ENCODE measurements at regions not wholly inside any gene's neighbourhood (a gene's known extent, or its start where the extent isn't known, plus 50 kb on each side); places are given as distances from the start of the nearest gene placed in this dataset.
"Not testable (repeated sequence)": the region's sequence is repeated elsewhere in the genome, so short reads cannot be mapped to it uniquely, and the experiment has no call there.

DNA sequence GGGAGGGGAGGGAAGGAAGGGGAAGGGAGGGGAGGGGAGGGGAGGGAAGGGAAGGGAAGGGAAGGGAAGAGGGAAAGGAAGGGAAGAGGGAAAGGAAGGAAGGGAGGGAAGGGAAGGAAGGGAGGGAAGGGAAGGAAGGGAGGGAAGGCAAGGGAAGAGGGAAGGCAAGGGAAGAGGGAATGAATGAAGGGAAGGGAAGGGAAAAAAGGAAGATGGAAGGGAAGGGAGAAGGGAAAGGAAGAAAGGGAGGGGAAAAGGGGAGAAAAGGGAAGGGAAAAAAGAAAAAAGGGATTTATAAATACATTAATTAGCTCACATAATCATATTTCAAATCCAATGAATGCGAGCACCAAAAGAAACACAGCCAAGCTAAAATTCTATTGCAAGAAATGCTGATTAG lies 202.9 kb upstream of the LRRTM4 start:
- DNase-seq (ENCODE audit: low read depth) = no peak

DNA sequence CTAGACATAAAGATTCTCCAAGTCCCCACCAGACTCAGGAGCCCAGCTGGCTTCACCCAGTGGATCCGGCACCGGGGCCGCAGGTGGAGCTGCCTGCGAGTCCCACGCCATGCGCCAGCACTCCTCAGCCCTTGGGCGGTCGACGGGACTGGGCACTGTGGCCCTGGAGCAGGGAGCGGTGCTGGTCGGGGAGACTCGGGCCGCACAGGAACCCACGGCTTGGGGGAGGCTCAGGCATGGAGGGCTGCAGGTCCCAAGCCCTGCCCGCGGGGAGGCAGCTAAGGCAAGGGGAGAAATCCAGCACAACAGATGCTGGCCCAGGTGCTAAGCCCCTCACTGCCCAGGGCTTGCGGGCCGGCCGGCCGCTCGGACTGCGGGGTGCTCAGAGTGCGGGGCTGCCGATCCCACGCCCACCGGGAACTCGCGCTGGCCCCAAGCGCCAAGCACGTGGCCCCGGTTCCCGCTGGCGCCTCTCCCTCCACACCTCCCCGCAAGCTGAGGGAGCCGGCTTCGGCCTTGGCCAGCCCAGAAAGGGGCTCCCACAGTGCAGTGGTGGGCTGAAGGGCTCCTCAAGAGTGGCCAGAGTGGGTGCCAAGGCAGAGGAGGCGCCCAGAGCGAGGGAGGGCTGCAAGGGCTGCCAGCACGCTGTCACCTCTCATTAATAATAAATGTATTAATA lies 212.6 kb upstream of the LRRTM4 start:
- DNase-seq (ENCODE audit: low read depth) = not testable (repeated sequence)

DNA sequence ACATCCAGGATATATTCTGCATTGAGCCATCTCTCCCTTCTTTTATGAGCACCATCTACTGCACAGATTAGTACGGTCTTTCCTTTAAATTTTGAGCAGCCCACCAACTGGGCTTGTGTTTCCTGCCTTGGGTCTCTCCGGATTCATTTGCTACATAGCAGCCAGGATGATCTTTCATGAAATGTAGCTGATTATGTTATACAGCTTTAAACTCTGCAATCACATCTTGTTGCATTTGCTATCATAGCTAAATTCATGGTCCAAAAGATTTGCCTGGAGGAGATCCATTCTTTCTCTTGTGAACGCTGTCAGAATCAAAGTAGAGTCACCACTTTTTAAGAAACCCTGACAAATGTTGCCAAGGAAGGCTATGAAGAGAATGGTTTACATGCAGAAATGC lies 215.1 kb upstream of the LRRTM4 start:
- no peak for DNase-seq (ENCODE audit: low read depth)

- no peak for DNase-seq (ENCODE audit: low read depth)
These were observed 224.6 kb upstream of the LRRTM4 start for GRCh38 chr2:77746780-77747179.

GRCh38 chr2:77753710-77754345 lies 231.7 kb upstream of the LRRTM4 start:
- not testable (repeated sequence) for DNase-seq (ENCODE audit: low read depth)

GRCh38 chr2:77767388-77768076 lies 245.4 kb upstream of the LRRTM4 start:
- DNase-seq (ENCODE audit: low read depth) = no peak

DNA sequence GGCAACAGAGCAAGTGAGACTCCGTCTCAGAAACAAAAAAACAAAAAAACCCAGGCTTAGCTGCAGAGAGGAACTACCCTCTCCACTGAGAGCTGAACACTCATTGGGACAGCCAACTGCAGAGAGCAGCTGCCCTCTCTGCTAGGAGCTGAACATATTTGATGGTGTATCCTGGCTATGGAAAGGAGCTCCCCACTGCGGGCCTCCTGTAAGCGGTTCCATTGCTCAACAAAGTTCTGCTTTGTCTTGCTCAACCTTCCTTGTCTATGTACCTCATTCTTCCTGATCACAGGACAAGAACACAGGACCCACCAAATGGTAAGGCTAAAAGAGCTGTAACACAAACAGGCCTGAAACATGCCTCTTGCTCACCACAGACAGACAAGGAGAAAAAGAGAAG lies 246.3 kb upstream of the LRRTM4 start:
- no peak for DNase-seq (ENCODE audit: low read depth)

- DNase-seq (ENCODE audit: low read depth) = no peak
These were observed 256.7 kb upstream of the LRRTM4 start for GRCh38 chr2:77778917-77779316.

DNA sequence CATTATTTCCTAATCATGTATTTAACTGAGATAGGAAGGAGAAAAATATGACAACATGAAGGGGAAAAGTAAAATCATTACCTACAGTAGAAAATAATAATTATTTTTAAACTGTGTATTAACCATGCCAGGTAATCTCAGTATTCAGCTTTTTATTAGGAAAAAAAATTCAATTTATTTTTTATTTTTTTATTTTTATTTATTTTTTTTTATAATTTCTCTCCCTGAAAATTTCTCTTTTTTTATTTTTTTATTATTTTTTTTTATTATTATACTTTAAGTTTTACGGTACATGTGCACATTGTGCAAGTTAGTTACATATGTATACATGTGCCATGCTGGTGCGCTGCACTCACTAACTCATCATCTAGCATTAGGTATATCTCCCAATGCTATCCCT lies 271.3 kb upstream of the LRRTM4 start:
- DNase-seq (ENCODE audit: low read depth) = not testable (repeated sequence)

DNA sequence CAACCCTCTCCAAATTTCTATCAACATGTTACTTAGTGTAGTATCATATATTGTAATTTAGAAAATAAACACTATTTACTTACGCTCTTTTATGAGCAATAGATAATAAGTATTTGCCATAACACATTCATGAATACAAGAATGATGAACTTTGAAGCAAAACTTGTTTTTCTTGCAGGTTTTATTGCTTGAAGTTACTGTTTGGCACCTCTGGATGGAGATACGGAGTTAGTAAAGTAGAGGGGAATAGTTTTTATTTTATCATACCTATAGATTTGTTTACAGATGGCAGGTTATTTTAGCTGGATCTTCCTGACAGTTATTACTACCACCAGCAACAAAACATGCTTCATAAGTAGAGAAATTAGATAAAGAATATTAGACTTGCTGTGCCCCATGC lies 274.2 kb upstream of the LRRTM4 start:
- no peak for DNase-seq (ENCODE audit: low read depth)

DNA sequence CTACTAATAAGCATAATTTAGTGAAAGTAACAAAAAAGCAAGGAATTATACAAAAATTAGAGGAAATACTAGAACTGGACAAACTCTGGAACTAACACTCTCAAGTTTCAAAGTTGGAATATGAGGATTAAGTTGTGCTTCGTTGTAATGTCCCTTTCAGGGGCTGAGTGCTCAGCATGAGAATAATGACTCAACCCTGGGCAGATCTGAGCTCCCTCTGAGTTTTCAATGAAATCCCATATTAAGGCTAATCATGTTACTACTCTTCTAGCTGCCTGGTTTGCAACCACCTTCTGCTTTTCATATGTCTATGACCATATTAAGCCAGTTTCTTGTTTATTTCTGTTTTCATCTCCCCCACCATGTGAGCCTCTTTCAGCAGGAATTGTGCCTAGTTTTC lies 274.9 kb upstream of the LRRTM4 start:
- DNase-seq (ENCODE audit: low read depth) = no peak

DNA sequence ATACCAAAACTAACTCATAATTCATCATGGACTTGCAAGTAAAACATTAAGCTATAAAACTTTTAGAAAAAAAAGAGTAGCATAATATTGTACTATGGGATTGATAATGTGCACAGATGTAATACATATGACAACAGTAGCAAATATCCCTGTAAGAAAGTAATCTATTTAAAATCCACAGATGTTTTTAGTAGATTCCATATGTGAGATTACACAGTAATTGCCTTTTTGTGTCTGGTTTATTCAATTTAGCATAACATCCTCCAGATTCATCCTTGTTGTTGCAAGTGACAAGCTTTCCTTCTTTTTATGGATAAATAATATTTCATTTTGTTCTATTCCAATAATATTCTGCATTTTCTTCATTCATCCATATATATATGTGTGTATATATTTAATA lies 278.2 kb upstream of the LRRTM4 start:
- no peak for DNase-seq (ENCODE audit: low read depth)

DNA sequence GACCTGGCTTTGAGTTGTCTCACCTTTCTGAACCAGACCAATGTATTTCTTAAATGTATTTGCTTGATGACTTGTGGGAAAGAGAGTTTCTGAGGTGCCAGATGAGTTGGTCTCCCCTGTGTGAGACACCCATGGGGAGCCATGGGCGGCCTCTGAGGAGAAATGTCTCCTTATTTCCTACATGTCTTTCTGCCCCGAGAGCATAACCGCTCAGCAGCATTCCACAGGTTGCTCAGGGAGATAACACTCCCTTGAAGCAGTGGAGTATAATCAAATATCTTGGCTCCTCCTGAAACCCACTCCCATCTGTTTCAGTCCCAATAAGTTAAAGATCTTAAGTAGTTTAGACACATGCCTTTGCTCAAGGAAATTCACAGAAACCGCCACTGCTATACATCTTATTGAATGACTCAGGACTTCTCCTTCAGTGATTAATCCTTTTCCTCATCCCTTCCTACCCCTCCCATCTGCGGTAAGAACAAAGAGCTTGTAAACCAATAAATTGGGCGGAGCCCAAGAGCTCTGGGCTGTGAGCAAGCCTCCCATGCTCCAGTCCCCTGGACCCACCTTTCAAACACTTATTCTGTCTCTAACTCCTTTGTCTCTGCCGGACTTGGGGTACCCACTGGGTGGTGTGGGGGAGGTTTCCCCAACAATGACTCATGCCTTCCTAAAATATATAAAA lies 285.5 kb upstream of the LRRTM4 start:
- DNase-seq (ENCODE audit: low read depth) = no peak

GRCh38 chr2:77808599-77808998 lies 286.4 kb upstream of the LRRTM4 start:
- DNase-seq (ENCODE audit: low read depth) = no peak

DNA sequence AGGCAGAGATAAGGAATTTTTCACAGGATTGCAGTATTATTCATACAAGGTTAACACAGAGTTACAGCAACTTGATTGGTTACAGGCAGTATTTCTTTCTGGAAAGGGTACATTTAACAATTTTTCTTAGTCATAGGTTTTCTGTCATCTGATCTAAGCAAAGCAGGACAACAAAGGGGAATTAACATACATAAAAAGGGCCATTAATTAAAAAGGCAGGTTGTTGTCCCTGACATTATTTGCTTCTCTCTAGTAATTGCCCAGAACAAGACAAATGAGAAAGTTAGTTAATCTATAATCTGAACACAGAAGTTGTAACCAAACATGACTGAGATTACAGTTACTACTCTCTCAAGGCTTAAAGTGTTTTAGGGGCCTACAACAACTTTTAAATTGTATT lies 291.4 kb upstream of the LRRTM4 start:
- DNase-seq (ENCODE audit: low read depth) = no peak

DNA sequence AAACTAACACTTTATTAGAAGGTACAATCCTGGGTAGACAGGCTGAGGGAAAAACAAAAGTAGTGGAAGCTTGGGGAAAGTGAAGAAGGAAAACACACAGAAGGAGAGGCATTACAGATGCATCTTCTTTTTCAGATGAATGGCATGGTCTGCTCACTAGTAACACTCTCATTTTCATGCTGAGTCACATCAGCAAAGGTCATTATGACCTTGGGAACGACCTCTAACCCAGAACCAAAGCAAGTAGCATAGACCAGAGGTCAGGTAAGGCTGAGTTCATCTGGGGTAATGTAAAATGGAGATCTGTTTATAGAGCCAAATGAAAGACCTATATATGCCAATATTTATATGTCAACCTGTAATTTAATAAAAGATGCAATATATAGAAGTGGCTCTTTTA lies 294.4 kb upstream of the LRRTM4 start:
- DNase-seq (ENCODE audit: low read depth) = no peak

DNA sequence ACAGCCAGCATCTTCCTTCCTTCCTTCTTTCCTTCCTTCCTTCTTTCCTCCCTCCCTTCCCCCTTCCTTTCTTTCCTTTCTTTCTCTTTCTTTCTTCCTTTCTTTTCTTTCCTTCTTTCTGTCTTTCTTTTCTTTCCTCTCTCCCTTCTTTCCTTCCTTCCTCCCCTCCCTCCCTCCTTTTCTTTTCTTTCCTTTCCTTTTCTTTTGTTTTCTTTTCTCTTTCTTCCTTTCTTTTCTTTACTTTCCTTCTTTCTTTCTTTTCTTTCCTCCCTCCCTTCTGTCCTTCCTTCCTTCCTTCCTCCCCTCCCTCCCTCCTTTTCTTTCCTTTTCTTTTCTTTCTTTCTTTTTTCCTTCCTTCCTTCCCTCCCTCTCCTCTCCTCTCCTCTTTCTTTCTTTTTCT lies 296.0 kb upstream of the LRRTM4 start:
- DNase-seq (ENCODE audit: low read depth) = no peak

DNA sequence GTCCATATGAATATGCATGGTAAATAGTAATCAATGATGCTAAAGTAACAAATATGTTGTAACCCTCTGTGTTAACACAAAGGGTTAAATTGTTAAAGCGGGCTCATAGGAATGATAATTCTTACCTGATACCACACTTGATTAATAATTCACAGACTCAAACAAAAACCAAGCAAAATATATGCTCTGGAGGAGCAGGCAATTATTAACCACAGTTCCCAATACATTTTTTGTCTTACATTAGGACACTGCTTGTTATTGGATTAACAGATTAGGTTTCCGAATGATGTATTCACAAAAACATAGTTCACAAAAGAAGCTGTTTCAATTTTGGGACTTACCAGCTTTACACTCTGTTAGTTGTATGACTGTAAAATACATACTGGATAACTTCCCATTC lies 300.9 kb upstream of the LRRTM4 start:
- DNase-seq (ENCODE audit: low read depth) = no peak

DNA sequence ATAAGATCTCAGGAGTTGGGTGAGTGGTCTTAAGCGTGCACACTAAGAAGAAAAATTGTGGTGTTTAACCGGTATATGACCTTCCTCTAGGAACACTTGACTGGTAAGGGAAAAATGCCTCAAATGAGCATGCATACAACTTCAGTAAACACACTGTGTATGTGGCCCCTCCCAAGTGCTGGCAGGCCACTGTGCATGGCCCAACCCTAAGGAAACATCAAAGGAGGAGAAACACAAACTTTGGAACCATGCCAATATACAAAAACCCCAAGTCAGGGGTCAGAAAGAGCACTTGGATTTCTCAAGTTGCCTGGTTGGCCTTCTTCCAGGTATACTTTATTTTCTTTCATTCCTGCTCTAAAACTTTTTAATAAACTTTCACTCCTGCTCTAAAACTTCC lies 308.9 kb upstream of the LRRTM4 start:
- no peak for DNase-seq (ENCODE audit: low read depth)

DNA sequence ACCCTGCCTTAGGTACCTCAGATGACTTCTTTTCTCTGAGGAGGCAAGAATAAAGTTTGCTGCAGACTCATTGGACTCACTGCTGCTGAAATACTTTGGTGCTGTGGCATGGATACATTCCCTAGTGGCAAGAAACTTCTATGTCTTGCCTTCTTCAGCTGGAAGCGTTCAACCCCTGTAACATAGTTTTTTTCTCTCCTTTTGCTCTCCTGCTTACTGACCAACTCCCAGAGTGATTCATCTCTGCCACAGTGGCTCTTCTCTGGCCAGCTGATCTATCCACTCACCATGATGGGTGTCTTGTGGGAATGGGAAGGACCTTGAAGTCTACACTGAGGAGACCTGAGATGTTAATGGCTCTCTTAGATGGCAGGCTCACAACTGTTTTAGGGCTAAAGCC lies 309.3 kb upstream of the LRRTM4 start:
- DNase-seq (ENCODE audit: low read depth) = no peak

- DNase-seq (ENCODE audit: low read depth) = no peak
These were observed 309.7 kb upstream of the LRRTM4 start for GRCh38 chr2:77831898-77832297.

DNA sequence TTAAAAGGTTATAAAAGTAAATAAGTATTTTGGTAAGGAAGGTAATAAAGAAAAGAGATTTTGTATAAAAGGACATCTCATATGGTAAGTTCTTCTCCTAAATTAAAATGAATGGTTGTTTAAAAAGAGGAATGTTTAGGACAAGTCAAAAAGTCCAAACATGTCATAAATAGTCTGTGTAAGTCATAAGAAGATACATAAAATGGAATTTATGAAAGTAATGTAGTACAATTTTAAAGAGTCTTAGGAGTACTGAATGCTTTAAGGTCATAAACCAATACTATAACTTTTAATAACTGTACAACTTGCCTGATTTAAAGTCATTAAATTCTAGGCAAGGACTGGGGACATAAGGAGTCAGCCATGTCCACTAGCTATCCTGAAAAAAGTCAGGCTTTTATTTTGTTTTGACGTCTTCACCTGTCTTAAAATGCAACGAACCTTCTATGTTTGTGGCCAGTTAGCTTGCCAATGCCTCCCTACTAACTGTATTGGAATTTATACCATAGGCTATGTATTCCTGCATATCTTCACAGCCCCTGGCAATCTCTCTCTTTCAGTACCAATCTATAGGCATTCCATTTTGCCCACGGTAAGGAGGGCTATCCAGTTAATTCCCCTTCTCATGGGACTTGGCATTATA lies 312.3 kb upstream of the LRRTM4 start:
- no peak for DNase-seq (ENCODE audit: low read depth)
